Neural cell (in vitro differentiated cells): ENCODE measurements at regions not wholly inside any gene's neighbourhood (a gene's known extent, or its start where the extent isn't known, plus 50 kb on each side); places are given as distances from the start of the nearest gene placed in this dataset.

Experiments
- H2AFZ ChIP-seq: fragments of 200-600, 300-800 bp; sonication (generic), shearing (Covaris generic); 2 replicates; pipeline ENCODE4 v1.6.0; 2014; ENCODE audit warnings: low read depth, mild to moderate bottlenecking, antibody characterized with exemption, low read length, moderate library complexity
- H3F3A ChIP-seq: fragments of 200-600 bp; shearing (Covaris generic); 2 replicates; pipeline ENCODE4 v1.6.1; 2016; ENCODE audit warnings: mild to moderate bottlenecking, moderate library complexity, mixed read lengths, antibody characterized with exemption, low read length; ENCODE audit not compliant: insufficient read depth, poor library complexity, severe bottlenecking
- H3K27ac ChIP-seq: fragments of 200-600, 300-800 bp; sonication (generic), shearing (Covaris generic); 2 replicates; pipeline ENCODE4 v1.5.1; 2014; ENCODE audit warnings: mild to moderate bottlenecking, low read length, moderate library complexity
- H3K27me3 ChIP-seq: fragments of 300-800, 200-600 bp; sonication (generic), shearing (Covaris generic); 2 replicates; pipeline ENCODE4 v1.6.0; 2014; ENCODE audit warnings: mild to moderate bottlenecking, low read depth, low read length, moderate library complexity; ENCODE audit not compliant: insufficient read depth
- H3K36me3 ChIP-seq: fragments of 300-800, 200-600 bp; sonication (generic), shearing (Covaris generic); 2 replicates; pipeline ENCODE4 v1.5.1; 2014; ENCODE audit warnings: mild to moderate bottlenecking, antibody characterized with exemption, low read length, moderate library complexity; ENCODE audit not compliant: insufficient read depth
- H3K4me2 ChIP-seq: fragments of 300-800, 200-600 bp; sonication (generic), shearing (Covaris generic); 2 replicates; pipeline ENCODE4 v1.6.0; 2014; ENCODE audit warnings: mild to moderate bottlenecking, low read length
- H3K4me3 ChIP-seq: fragments of 300-800, 200-600 bp; sonication (generic), shearing (Covaris generic); 2 replicates; pipeline ENCODE4 v1.5.1; 2014; ENCODE audit warnings: mild to moderate bottlenecking, low read length, moderate library complexity
- H3K79me2 ChIP-seq: fragments of 200-600 bp; shearing (Covaris generic); replicated peaks from 2 replicates; pipeline ENCODE4 v1.6.0; 2014; ENCODE audit warnings: mild to moderate bottlenecking, low read length, moderate library complexity; ENCODE audit not compliant: insufficient read depth
- H3K9ac ChIP-seq: fragments of 300-800, 200-600 bp; sonication (generic), shearing (Covaris generic); 2 replicates; pipeline ENCODE4 v1.6.1; 2016; ENCODE audit warnings: mild to moderate bottlenecking, low read length, mixed read lengths
- H3K9me2 ChIP-seq: fragments of 200-600 bp; shearing (Covaris generic); 2 replicates; pipeline ENCODE4 v1.6.1; 2016; ENCODE audit warnings: mild to moderate bottlenecking, low read length, mixed read lengths; ENCODE audit not compliant: insufficient read depth
- H3K9me3 ChIP-seq: fragments of 200-600, 300-800 bp; sonication (generic), shearing (Covaris generic); 2 replicates; pipeline ENCODE4 v1.6.1; 2016; ENCODE audit warnings: mild to moderate bottlenecking, mixed run types, low read length, moderate library complexity, mixed read lengths
- H4K20me1 ChIP-seq: fragments of 200-600 bp; shearing (Covaris generic); 2 replicates; pipeline ENCODE4 v1.6.1; 2016; ENCODE audit warnings: mild to moderate bottlenecking, mixed run types; ENCODE audit not compliant: insufficient read depth
- EP300 ChIP-seq: fragments of 450-650 bp; conservative IDR thresholded peaks from 2 replicates; pipeline ENCODE4 v1.6.1; 2014; ENCODE audit warnings: antibody characterized with exemption, mild to moderate bottlenecking, moderate library complexity; ENCODE audit not compliant: poor library complexity, severe bottlenecking
- EZH2 ChIP-seq: fragments of 200-600, 300-800 bp; shearing (Covaris generic), sonication (generic); IDR thresholded peaks from 2 replicates; pipeline ENCODE4 v1.6.1; 2014; ENCODE audit warnings: antibody characterized with exemption, low read length, borderline replicate concordance, mild to moderate bottlenecking; ENCODE audit not compliant: insufficient read depth, poor library complexity, severe bottlenecking
- MXI1 ChIP-seq: fragments of 450-650 bp; conservative IDR thresholded peaks from 2 replicates; pipeline ENCODE4 v1.6.1; 2014; ENCODE audit warnings: antibody characterized with exemption, mild to moderate bottlenecking; ENCODE audit not compliant: poor library complexity, severe bottlenecking
- POLR2AphosphoS5 ChIP-seq: IDR thresholded peaks from 2 replicates; pipeline ENCODE4 v1.6.1; 2012
- RAD21 ChIP-seq: fragments of 450-650 bp; conservative IDR thresholded peaks from 2 replicates; pipeline ENCODE4 v1.6.1; 2014; ENCODE audit warnings: antibody characterized with exemption, mild to moderate bottlenecking, moderate library complexity
- SMC3 ChIP-seq: fragments of 450-650 bp; conservative IDR thresholded peaks from 2 replicates; pipeline ENCODE4 v1.6.1; 2014; ENCODE audit warnings: antibody characterized with exemption, mild to moderate bottlenecking, moderate library complexity; ENCODE audit not compliant: poor library complexity
- TAF1 ChIP-seq: IDR thresholded peaks from 2 replicates; pipeline ENCODE4 v1.6.1; 2012; ENCODE audit warnings: low read depth
- TF ChIP-seq, protein P1 (sequence below): fragments of 450-650 bp; IDR thresholded peaks from 2 replicates; pipeline ENCODE4 v1.5.1; 2014; ENCODE audit warnings: antibody characterized with exemption, mild to moderate bottlenecking, moderate library complexity; ENCODE audit not compliant: poor library complexity, severe bottlenecking
- TF ChIP-seq, protein P2 (sequence below): IDR thresholded peaks from 2 replicates; pipeline ENCODE4 v1.6.1; 2012; ENCODE audit warnings: borderline replicate concordance

DNA sequence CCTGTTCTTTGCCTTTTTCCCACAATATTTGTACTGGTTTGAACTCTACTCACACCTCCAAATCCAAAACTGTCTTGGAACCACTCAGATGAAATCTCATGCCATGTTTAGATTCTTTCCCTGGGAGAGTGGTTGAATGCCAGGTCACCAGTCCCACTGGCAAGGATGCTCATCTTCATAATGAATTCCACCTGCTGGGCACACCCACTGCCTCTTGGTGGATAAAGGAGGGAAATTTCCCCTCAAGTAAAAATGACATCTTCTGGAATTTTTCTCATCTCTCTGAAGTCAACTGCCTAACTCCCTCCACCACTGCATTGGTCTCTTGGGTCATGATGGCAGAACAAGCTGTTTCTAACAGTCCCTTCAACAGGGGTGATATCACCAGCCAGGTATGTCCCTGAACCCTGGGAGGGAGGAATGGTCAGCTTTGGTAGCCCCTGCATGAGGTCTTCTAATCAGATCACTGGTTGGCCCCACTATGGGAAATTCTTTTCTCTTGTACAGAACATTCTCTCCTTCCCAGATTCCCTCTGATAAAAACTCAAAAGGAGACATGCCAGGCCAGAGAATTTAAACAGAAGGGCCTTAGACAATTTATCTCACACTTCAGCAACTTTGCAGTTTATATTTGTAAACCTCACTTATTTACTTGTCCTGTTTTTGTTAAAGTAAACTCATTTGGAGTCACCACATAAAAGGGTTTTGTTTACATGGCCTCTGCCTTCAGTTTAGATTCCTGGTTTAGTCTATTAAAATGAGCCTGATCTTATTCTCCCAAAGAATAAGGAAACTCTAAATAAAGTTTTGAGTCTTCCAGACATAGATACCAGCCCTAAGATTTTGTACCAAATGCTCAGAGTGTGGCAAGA lies 143.4 kb downstream of the WNT5A start:
- H3K9ac ChIP-seq: no peak overlapping the region
- H3K27me3 ChIP-seq: no peaks in the 10 kb centered on the region
- no peaks in the 10 kb centered on the region for H3K36me3 ChIP-seq
- H3K79me2 ChIP-seq: no peaks in the 10 kb centered on the region
- no peaks in the 10 kb centered on the region for H3K9me2 ChIP-seq
- H2AFZ ChIP-seq: no peak overlapping the region
- no peak overlapping the region for H3K4me3 ChIP-seq
- no peak overlapping the region for H3K4me2 ChIP-seq
- no peaks in the 10 kb centered on the region for H3K9me3 ChIP-seq
- H3K27ac ChIP-seq: no peak overlapping the region
- TF ChIP-seq RAD21 (no peak), MXI1 (no peak), EP300 (no peak), POLR2AphosphoS5 (no peak), TAF1 (no peak)
- TF ChIP-seq, protein P1, sequence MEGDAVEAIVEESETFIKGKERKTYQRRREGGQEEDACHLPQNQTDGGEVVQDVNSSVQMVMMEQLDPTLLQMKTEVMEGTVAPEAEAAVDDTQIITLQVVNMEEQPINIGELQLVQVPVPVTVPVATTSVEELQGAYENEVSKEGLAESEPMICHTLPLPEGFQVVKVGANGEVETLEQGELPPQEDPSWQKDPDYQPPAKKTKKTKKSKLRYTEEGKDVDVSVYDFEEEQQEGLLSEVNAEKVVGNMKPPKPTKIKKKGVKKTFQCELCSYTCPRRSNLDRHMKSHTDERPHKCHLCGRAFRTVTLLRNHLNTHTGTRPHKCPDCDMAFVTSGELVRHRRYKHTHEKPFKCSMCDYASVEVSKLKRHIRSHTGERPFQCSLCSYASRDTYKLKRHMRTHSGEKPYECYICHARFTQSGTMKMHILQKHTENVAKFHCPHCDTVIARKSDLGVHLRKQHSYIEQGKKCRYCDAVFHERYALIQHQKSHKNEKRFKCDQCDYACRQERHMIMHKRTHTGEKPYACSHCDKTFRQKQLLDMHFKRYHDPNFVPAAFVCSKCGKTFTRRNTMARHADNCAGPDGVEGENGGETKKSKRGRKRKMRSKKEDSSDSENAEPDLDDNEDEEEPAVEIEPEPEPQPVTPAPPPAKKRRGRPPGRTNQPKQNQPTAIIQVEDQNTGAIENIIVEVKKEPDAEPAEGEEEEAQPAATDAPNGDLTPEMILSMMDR: no peak
- TF ChIP-seq, protein P2, sequence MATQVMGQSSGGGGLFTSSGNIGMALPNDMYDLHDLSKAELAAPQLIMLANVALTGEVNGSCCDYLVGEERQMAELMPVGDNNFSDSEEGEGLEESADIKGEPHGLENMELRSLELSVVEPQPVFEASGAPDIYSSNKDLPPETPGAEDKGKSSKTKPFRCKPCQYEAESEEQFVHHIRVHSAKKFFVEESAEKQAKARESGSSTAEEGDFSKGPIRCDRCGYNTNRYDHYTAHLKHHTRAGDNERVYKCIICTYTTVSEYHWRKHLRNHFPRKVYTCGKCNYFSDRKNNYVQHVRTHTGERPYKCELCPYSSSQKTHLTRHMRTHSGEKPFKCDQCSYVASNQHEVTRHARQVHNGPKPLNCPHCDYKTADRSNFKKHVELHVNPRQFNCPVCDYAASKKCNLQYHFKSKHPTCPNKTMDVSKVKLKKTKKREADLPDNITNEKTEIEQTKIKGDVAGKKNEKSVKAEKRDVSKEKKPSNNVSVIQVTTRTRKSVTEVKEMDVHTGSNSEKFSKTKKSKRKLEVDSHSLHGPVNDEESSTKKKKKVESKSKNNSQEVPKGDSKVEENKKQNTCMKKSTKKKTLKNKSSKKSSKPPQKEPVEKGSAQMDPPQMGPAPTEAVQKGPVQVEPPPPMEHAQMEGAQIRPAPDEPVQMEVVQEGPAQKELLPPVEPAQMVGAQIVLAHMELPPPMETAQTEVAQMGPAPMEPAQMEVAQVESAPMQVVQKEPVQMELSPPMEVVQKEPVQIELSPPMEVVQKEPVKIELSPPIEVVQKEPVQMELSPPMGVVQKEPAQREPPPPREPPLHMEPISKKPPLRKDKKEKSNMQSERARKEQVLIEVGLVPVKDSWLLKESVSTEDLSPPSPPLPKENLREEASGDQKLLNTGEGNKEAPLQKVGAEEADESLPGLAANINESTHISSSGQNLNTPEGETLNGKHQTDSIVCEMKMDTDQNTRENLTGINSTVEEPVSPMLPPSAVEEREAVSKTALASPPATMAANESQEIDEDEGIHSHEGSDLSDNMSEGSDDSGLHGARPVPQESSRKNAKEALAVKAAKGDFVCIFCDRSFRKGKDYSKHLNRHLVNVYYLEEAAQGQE: no peak
- no peaks in the 10 kb centered on the region for H4K20me1 ChIP-seq
- H3F3A ChIP-seq: no peaks in the 10 kb centered on the region

- Histone ChIP-seq H3K79me2 (no peaks in the 10 kb centered on the region), H3K4me3 (no peak overlapping the region), H4K20me1 (no peaks in the 10 kb centered on the region), H2AFZ (no peak overlapping the region), H3F3A (no peaks in the 10 kb centered on the region), H3K4me2 (no peak overlapping the region), H3K9me3 (no peaks in the 10 kb centered on the region), H3K9me2 (no peaks in the 10 kb centered on the region), H3K27ac (no peak overlapping the region), H3K27me3 (no peaks in the 10 kb centered on the region), H3K9ac (no peak overlapping the region), H3K36me3 (no peaks in the 10 kb centered on the region)
- TF ChIP-seq TAF1 (no peak), MXI1 (no peak), EP300 (no peak), EZH2 (no peak), RAD21 (no peak), SMC3 (no peak), POLR2AphosphoS5 (no peak)
- TF ChIP-seq, protein P2: no peak
- TF ChIP-seq, protein P1: no peak
Measured at GRCh38 chr3:55341502-55342031, 145.5 kb downstream of the WNT5A start.
